Hepatocyte (in vitro differentiated cells): ENCODE measurements at regions not wholly inside any gene's neighbourhood (a gene's known extent, or its start where the extent isn't known, plus 50 kb on each side); places are given as distances from the start of the nearest gene placed in this dataset.

ENCODE experiments used
- DNase-seq: peaks from one replicate; pipeline ENCODE4 v3.0.0-alpha.2; 2016; ENCODE audit warnings: low spot score
- H2AFZ ChIP-seq: fragments of 200-600 bp; sonication (generic); 2 replicates; pipeline ENCODE4 v1.6.0; 2016; ENCODE audit warnings: antibody characterized with exemption, mild to moderate bottlenecking
- H3K27ac ChIP-seq: fragments of 200-600 bp; sonication (generic); 2 replicates; pipeline ENCODE4 v1.5.1; 2016; ENCODE audit warnings: mild to moderate bottlenecking
- H3K27me3 ChIP-seq: fragments of 200-600 bp; sonication (generic); 2 replicates; pipeline ENCODE4 v1.6.1; 2016
- H3K36me3 ChIP-seq: fragments of 200-600 bp; sonication (generic); replicated peaks from 2 replicates; pipeline ENCODE4 v1.5.1; 2016; ENCODE audit warnings: low read depth; ENCODE audit not compliant: insufficient read depth
- H3K4me1 ChIP-seq: fragments of 200-600 bp; sonication (generic); 2 replicates; pipeline ENCODE4 v1.5.1; 2016; ENCODE audit warnings: mild to moderate bottlenecking, moderate library complexity; ENCODE audit not compliant: insufficient read depth
- H3K4me2 ChIP-seq: fragments of 200-600 bp; sonication (generic); 2 replicates; pipeline ENCODE4 v1.6.0; 2016
- H3K4me3 ChIP-seq: fragments of 200-600 bp; sonication (generic); 2 replicates; pipeline ENCODE4 v1.5.1; 2016; ENCODE audit warnings: mild to moderate bottlenecking
- H3K79me2 ChIP-seq: fragments of 200-600 bp; sonication (generic); 2 replicates; pipeline ENCODE4 v1.6.0; 2017; ENCODE audit warnings: mild to moderate bottlenecking
- H3K9me2 ChIP-seq: fragments of 200-600 bp; sonication (generic); replicated peaks from 2 replicates; pipeline ENCODE4 v1.6.0; 2017; ENCODE audit warnings: mild to moderate bottlenecking; ENCODE audit not compliant: insufficient read depth
- H3K9me3 ChIP-seq: fragments of 200-600 bp; sonication (generic); 2 replicates; pipeline ENCODE4 v1.5.1; 2016; ENCODE audit warnings: low read depth, mild to moderate bottlenecking
- H4K20me1 ChIP-seq: fragments of 200-600 bp; sonication (generic); 2 replicates; pipeline ENCODE4 v1.6.0; 2016; ENCODE audit warnings: mild to moderate bottlenecking; ENCODE audit not compliant: insufficient read depth, poor library complexity, severe bottlenecking
- CTCF ChIP-seq: fragments of 200-600 bp; sonication (generic); IDR thresholded peaks from 2 replicates; pipeline ENCODE4 v1.5.1; 2016; ENCODE audit warnings: antibody characterized with exemption, mild to moderate bottlenecking; ENCODE audit not compliant: poor library complexity
- EZH2 ChIP-seq: fragments of 200-600 bp; sonication (generic); IDR thresholded peaks from 2 replicates; pipeline ENCODE4 v1.6.1; 2016; ENCODE audit warnings: antibody characterized with exemption, mild to moderate bottlenecking, borderline replicate concordance
- EZH2phosphoT487 ChIP-seq: fragments of 200-600 bp; sonication (generic); IDR thresholded peaks from one replicate; pipeline ENCODE4 v1.6.1; 2018; ENCODE audit warnings: antibody characterized with exemption, mild to moderate bottlenecking, low read depth, moderate library complexity; ENCODE audit not compliant: unreplicated experiment, severe bottlenecking
- WGBS: methylation state at CpG from one replicate; pipeline ENCODE4 v1.1.6; 2016; ENCODE audit warnings: low lambda C conversion rate; ENCODE audit errors: missing lambda C conversion rate; 5-methylcytosine and 5-hydroxymethylcytosine counted together

- Histone ChIP-seq H2AFZ (no peak overlapping the region), H3K4me3 (no peak overlapping the region), H3K4me2 (no peak overlapping the region), H3K9me3 (no peaks in the 10 kb centered on the region), H3K79me2 (no peaks in the 10 kb centered on the region), H3K4me1 (no peaks in the 10 kb centered on the region), H3K9me2 (no peaks in the 10 kb centered on the region), H3K27me3 (no peaks in the 10 kb centered on the region), H3K36me3 (no peaks in the 10 kb centered on the region), H4K20me1 (no peaks in the 10 kb centered on the region), H3K27ac (no peak overlapping the region)
- TF ChIP-seq CTCF = no peak
- 53% methylated on average over 4 of the region's 4 CpGs for WGBS
- DNase-seq = no peak
Measured at GRCh38 chr9:13688223-13688989, 408.9 kb upstream of the MPDZ start.

DNA sequence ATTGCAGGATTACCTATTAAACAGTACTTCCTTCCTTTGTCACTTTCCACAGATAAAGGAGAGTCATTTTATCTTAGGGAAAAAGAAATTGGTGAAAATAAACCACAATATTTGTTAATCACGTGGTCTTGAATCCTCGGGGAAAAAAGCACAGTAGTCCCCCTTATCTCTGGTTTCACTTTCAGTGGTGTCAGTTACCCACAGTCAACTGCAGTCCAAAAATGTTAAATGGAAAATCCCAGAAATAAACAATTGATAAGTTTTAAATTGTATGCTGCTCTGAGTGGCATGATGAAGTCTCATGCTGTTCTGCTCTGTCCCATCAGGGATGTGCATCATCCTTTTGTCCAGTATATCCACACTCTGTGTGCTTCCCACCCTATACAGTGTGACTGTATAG is 405.2 kb upstream of the MPDZ start:
- H4K20me1 ChIP-seq = no peaks in the 10 kb centered on the region
- TF ChIP-seq EZH2 (no peak), EZH2phosphoT487 (no peak), CTCF (no peak)
- H3K36me3 ChIP-seq = no peaks in the 10 kb centered on the region
- H3K4me1 ChIP-seq = no peaks in the 10 kb centered on the region
- H3K27me3 ChIP-seq = no peaks in the 10 kb centered on the region
- H3K79me2 ChIP-seq = no peaks in the 10 kb centered on the region
- no peak for DNase-seq
- H3K9me2 ChIP-seq = no peaks in the 10 kb centered on the region
- H3K27ac ChIP-seq = no peak overlapping the region
- no peak overlapping the region for H3K4me2 ChIP-seq
- H3K9me3 ChIP-seq = no peaks in the 10 kb centered on the region
- 28% methylated on average over 2 of the region's 2 CpGs for whole genome bisulfite sequencing
- no peak overlapping the region for H3K4me3 ChIP-seq
- H2AFZ ChIP-seq = no peak overlapping the region

DNA sequence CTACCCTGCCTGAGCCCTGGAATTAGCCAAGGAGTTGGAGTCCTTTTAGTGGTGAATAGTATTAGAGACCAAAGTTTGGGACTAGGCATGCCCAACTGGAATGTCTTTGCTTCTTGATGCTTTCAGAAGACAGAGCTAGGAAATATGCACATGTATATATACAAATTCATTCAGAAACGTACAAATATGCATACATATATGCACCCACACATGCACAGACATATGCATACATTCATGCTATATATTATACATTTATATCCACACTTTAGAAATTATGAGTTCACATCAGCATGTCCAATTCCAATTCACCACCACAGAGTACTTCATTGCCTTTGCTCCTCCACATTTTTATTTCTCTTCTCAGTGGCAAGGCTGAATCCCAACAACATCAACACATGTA is 398.3 kb upstream of the MPDZ start:
- H3K4me3 ChIP-seq = no peak overlapping the region

More for the DNA sequence above, 398.3 kb upstream of the MPDZ start:
- Histone ChIP-seq H3K4me1 (no peaks in the 10 kb centered on the region), H3K27ac (no peak overlapping the region), H3K4me2 (no peak overlapping the region), H3K27me3 (no peaks in the 10 kb centered on the region), H3K36me3 (no peaks in the 10 kb centered on the region), H3K79me2 (no peaks in the 10 kb centered on the region), H3K9me3 (no peaks in the 10 kb centered on the region), H2AFZ (no peak overlapping the region), H4K20me1 (no peaks in the 10 kb centered on the region), H3K9me2 (no peaks in the 10 kb centered on the region)
- no peak for DNase-seq
- TF ChIP-seq EZH2phosphoT487 (no peak), CTCF (no peak), EZH2 (no peak)
- 69% methylated on average over 1 of the region's 1 CpG for WGBS
